GM19351 (cell line): ENCODE measurements at regions not wholly inside any gene's neighbourhood (a gene's known extent, or its start where the extent isn't known, plus 50 kb on each side); places are given as distances from the start of the nearest gene placed in this dataset.
"Not testable (repeated sequence)": the region's sequence is repeated elsewhere in the genome, so short reads cannot be mapped to it uniquely, and the experiment has no call there.

Experiments used
- ATAC-seq: cut with Tn5 transposase; IDR thresholded peaks from one replicate; pipeline ENCODE4 v1.9.1; 2021; ENCODE audit warnings: mild to moderate bottlenecking, moderate library complexity; ENCODE audit not compliant: unreplicated experiment

DNA sequence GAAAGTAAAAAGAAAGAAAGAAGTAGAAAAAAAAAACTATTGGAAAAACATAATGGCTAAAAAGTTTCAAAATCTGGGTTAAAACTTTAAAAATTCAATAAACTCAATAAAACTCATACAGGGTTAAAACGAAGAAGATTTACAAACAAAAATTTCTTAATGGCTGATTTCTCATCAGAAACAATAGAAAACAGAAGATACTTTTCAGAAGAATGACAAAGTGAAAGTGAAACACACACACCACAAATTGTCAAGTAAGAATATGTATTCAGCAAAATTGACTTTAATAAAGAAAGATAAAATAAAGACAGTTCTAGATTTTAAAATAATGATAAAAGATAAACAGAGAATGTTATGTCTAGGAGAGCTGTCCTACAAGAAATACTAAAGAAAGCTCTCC is 618.9 kb upstream of the GJE1 start:
- ATAC-seq = no peak

DNA sequence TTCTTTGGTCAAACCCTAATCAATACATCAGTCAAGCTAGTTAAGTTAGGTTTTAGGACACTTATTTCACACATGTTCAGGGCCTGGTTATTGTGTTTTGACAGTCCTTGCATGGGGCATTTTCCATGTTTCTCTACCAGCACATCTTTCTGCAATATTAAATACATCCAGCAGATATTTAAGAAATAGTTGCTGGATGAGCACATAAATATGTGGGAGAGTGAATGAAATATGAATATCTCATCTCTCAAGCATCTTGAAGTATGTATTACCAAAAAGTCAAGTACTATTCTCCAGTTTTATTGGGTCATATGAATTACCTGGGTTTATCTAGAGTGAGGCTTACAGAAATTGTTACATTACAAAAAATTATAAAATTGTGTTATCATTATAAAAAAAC is 621.9 kb upstream of the GJE1 start:
- ATAC-seq = no peak

DNA sequence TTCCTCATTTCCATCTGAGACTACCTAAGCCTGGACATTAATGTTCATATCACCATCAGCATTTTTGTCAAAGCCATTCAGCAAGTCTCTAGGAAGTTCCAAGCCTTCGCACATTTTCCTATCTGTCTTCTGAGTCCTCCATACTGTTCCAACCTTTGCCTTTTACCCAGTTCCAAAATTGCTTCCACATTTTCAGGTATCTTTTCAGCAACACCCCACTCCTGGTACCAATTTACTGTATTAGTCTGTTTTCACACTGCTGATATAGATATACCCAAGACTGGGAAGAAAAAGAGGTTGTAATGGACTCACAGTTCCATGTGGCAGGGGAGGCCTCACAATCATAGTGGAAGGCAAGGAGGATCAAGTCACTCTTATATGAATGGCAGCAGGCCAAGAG is 626.7 kb upstream of the GJE1 start:
- not testable (repeated sequence) for ATAC-seq

DNA sequence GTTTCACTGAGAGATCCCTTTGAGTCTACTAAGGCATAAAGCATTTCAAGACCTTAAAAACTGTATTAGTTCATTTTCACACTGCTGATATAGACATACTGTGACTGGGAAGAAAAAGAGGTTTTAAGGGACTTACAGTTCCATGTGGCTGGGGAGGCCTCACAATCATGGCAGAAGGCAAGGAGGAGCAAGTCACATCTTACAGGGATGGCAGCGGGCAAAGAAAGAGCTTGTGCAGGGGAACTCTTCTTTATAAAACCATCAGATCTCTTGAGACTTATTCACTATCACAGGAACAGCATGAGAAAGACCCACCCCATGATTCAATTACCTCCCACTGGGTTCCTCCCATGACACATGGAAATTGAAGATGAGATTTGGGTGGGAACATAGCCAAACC is 628.4 kb upstream of the GJE1 start:
- not testable (repeated sequence) for ATAC-seq

DNA sequence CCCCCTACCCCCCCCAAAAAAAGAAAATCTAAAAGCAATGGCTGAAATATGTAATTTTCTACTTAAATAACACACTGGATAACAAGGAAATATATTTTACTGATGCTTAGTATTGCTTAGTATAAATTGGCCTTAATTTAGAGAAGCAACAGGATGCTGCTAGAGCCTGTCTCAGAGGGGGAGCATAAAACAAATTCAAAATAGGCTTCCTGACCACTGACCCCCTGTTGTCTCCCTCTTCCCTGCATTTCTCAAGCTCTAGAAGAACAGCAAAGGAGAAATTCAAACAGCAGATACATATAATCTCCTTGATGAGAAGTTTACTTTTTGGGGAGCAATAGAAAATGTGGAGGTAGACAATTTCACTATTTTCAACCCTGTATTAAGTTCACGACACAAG is 631.1 kb upstream of the GJE1 start:
- ATAC-seq = no peak

DNA sequence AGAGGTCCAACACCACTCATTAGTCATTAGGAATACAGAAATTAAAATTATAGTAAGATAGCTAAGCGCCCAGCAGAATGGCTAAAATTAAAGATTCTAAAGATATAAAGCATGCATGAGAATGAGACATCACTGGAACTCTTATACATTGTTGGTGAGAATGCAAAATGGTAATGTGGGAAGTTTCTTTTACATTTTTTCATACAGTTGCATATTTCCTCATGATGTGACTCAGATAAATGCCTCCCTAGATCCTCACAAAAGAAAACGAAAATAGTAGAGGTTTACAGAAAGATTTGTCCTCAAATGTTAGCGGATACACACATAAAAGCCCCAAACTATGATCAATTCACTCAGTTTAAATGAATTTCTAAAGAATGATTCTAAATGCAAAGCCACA is 633.7 kb upstream of the GJE1 start:
- ATAC-seq = no peak

DNA sequence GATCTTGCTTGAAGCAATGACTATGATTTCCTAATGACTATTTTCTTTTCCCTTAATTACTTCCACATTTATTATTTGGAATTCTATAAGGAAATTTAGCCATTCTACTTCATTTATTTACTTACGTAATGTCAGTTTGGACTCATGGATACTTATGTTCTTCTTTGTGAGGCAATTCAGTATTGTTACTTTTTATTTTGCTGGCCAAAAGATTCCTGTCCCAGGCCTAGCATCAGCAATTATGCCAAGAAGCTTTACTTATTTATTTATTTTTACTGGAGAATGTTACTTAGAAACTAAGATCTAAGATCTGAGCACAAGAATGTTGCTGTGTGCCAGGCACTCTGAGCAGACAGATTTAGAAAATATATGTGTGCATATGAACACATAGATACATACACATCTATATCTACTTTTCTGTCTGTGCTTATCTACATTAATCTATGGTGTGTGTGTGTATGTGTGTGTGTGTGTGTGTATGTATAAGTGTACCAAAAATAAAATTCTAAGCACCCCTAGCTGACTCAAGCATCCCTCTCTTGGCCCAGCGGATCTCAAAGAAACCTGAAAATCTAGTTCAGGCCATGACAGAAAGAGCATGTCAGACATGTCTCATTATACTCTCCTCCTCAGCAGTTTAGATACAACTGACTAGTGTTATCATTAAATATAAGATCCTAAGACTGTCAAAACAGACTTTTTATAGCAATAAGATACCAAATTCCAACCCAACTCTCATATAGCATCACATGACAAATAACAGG is 640.0 kb upstream of the GJE1 start:
- no peak for ATAC-seq

DNA sequence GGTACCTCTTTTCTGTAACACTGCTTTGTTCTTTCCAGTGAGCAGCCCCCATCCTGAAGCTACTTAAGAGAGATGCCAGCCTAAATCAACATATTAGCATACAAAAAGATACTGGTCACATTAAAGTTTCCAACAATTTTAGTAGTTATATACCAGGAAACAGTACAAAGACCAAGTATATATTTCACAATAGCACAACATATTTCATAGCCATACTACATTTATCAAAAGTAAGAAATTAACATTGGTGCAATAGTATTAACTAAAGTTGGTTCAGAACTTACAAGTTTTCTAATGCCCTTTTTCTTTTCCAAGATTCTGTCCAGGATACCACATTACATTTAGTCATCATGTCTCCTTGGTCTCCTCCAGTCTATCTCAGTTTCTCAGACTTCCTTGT is 641.0 kb upstream of the GJE1 start:
- ATAC-seq = no peak

DNA sequence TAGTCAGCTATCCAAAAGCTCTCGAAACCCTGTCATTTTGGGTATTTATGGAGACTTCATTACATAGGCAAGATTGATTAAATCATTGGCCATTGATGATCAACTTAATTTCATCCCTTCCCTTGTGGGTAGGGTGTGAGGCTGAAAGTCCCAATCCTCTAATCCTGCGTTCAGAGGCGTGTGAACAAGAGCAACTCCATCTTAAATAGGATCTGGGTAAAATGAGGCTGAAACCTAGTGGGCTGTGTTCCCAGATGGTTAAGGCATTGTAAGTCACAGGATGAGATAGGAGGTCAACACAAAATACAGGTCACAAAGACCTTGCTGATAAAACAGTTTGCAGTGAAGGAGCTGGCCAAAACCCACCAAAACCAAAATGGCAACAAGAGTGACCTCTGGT is 641.7 kb upstream of the GJE1 start:
- no peak for ATAC-seq

DNA sequence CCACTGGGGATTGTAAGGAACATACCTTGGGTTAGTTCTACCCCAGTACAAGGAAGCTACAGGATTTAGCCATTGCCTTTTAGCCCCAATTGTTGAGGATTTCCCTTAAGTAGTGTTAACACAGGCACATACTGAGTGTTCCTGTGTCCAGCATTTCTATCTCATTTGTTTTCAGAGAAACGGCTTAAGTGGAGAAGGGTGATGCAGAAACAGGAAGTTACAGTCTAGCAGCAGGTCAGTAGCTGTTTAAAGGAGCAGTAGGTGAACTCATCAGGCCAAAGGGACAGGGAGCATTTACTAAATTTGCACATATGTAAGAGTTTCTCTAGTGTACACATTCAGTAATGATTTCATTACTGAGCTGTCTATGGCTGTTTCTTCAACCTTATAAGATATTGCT is 644.2 kb upstream of the GJE1 start:
- peak; percentile 48 for ATAC-seq

DNA sequence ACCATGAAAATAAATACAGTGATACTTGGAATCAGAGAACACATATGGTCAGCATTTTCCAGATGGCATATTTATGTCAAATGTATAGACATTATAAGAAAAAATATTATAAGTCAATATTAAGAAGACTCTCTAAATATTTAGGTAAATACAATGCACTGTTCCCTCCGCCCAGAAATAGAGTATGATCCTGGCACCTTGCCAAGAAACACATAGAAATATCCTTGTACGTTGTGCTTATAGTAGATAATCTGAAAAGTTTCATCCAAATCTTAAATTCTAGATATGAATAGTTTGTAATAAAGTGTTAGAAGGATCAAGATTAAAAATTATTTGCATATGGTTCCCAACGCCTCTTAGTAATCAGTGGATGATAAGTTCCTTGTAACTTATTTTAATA is 645.8 kb upstream of the GJE1 start:
- no peak for ATAC-seq

DNA sequence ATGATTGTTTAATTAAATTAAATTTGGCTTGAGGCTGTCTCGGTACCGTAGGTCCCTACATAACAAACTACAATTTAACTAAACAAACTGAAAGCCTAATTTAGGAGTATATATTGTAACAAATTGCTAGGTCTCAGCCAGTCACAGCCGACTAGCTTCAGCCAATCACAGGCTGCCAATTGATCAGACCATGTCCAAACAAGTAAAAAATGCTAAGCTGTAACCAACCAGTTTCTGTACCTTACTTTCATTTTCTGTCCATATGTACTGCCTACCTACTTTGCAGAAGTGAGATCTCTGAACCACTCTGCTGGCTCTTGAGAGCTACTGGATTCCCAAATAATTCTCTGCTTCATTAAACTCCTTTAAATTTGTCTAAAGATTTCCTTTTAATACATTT is 648.0 kb upstream of the GJE1 start:
- ATAC-seq = peak; percentile 70

DNA sequence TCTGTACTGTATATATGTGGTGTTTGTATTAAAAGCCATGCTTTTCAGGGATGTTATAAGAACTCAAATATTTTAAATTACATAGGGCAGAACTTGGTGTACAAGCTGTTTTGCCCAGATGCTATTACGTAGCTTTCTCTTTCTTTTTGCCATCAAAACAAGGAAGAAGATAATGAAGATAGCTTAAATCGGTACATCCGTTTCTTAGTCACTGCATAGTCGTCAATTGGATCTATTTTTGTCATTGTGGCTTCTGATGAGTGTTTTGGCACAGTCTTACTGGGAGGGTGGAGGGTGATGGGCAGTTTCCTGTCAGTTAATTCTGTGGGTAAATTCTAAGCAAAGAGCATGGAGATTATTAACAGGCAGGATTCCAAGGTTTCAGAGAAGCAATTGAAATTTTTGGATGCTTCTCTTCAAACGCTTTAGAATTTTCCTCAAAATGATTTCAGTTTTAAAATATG is 649.1 kb upstream of the GJE1 start:
- peak; percentile 85 for ATAC-seq

DNA sequence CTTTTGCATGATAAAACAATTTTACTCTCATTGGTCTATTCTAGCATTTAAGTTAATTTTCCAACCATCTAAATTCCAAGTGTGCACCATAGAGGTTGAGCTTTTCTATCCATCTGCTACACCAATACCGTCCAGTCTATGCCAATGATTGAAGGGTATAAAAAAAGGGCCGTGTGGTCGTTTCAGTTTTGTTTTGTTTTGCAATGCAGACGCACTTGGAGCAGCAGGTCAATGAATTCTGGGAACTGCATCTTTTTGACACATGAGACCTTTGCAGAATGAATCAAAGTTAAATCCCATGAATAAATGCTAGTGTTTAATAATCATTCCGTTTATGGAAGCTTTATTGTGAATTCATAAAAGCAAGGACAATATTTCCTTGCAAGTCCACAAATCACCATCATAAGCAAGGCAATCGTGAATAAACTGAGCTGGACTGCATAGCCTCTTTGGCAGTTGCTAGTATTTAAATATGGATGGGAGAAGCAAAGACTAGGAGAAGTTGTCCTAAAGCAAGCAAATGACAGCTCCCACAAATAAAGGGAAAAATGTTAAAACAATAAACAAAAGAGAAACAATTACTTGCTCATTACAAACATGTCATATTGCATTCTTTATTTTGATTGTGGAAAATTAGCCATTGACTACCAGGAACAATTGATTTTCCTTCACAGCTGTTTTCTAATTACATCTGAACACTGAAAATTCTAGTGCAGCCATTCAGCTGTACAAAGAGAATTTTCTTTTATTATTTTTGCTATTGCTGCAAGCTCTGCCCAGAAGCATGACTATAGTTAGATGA is 649.7 kb upstream of the GJE1 start:
- ATAC-seq = peak; percentile 1

DNA sequence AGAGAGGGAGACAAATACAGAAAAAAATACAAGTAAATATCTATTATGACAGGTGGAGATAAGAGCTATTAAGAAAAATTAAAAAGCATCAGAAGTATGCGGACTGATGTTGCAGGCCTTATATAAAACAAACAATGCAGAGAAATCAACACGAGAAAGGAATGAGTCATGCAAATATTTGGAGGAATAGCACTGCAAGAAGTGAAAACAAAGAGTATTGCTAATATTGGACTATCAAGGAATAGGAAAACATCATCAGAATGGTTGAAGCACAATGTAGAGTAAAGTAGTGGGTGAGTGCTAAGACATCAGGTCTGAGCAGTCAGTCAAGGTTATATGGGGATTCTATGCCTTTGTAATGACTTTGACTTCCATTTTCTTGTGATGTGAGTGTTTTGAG is 657.5 kb upstream of the GJE1 start:
- no peak for ATAC-seq

DNA sequence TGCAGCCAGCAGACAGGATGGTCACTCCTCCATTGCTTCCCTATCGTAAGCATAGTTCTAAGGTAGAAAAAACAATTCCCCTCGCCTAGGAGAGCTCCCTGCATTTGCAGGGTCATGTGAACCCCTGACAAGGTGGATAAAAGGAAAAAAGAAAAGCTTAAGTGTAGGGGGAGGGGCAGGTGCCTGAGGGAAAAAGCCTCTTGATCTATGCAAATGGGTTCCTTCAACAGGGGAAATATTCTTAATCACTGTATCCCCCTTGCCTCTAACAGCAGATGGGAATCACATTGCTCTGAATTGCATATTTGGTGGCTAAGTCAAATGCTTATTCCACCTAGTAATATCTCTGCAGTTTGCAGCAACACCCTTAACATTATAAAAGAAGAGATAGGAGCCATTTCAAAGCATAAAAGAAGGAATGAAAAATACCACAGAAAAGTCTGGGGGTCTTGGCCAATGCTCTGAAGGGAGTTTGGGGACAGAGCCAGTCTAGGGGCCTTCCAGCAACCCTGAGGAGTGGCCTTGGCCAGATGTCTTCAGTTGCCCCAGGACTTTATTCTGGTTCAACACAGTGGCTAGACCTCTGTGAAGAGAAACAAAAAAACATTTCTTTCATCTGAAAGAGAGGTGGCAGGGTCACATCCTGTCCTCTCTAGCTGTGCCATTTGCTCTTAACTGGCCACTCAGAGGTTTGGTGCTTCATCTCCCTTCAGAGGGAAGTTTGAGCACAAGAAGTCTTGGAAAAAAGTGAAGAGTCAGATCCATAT is 660.4 kb upstream of the GJE1 start:
- no peak for ATAC-seq

DNA sequence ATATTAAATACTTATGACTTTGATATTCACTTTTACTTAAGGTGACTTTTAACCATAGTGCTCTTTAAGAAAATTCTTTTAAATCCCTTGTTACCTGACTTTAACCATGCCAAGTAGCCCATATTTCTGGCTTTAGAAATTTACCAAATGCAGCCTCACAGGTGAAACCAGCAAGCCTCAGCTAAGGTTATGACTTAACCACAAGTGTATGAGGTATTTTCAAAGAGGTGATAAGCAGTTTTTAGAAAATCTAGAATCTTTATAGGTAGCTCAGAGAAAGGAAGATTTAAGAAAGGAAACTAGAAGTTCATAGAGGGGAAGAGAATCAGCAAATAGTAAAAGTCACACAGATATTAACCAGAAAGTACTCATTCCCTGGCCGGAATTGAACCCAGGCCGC is 661.9 kb upstream of the GJE1 start:
- no peak for ATAC-seq

DNA sequence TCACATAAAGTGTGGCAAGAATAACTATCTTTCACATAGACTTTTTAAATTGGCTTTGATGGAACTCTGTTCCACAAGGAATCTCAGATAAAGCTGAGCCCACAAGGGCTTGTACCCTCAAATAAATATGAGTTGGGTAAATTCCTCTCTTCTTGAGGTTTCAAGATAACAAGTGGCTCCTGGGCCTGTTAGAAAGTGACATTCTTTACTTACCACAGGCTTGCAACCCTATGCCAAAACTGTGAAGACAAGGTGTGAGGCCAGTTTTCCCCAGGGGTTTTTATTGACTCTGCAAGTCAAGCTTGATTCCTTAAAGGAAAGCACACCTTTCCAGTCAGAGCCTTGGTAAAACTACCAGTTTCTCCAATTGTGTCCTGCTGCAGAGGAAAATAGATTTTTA is 664.8 kb upstream of the GJE1 start:
- no peak for ATAC-seq

DNA sequence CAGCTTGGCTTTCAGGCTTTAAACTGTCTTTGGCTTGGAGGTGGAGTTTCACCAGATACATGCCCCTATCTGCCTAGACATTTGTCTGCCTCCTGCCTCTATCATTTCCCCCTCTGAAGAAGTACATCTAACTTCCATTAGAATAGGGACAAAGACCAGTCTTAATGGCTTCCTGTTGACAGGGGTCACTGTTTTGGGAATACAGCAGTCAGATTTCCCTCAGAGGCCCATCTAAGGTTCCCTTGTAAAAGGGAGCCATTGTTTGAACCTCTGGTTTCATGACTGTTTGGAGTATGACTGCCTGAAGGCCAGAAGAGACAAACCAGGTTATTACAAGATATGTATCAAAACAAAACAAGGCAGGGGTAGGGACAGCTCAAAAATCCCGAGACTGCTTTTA is 665.7 kb upstream of the GJE1 start:
- ATAC-seq = no peak

DNA sequence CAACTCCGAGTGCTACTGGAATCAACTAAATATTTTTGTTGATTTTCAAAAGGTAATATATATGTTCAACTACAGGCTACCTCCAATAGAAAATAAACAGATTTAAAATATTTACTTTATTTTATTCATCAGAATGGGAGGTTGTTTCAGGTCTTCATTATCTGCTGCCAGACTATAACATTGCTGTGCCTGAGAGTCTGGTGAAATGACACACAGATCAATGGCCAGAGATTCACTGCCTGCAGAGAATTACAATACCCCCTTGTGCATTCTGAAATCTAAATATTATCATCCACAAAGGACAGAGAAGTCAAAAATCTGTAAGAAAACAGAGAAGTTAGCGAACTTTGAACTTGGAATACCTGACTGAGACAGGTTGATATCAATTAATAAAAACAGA is 667.8 kb upstream of the GJE1 start:
- no peak for ATAC-seq

DNA sequence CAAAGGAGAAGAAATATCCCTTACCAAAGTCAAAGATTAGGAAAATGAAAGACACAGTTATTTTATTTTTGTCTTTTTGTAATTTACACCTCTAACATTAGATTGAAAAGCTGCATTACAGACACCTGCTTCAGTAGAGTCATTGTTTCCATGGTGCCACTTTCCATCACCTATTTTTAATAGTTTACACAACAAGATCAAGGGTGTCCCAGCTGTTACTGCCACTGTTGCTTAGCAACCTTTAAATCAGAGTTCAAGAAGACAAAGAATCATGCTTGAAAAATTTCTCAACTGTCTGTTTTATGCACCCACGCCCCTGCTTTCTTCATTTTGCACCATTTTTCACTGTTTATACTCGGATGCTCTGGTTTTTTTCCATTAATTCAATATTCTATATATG is 668.2 kb upstream of the GJE1 start:
- ATAC-seq = peak; percentile 74
